Stimulated activated CD8-positive, alpha-beta memory T cell treated with anti-CD3 and anti-CD28 coated beads, Interleukin-7, amount 100 ng/mL, for 24 hours (primary cell): ENCODE measurements at regions not wholly inside any gene's neighbourhood (a gene's known extent, or its start where the extent isn't known, plus 50 kb on each side); places are given as distances from the start of the nearest gene placed in this dataset.
A peak's percentile ranks its signal among the peaks of the same experiment; 100 is the strongest.
"Not testable (repeated sequence)": the region's sequence is repeated elsewhere in the genome, so short reads cannot be mapped to it uniquely, and the experiment has no call there.

Experiments
- DNase-seq: peaks from one replicate; pipeline ENCODE4 v3.0.0-alpha.2; 2020; ENCODE audit warnings: low read depth

- DNase-seq: no peak
Observed at GRCh38 chr20:4635781-4636180, 50.5 kb upstream of the PRNP start.

DNA sequence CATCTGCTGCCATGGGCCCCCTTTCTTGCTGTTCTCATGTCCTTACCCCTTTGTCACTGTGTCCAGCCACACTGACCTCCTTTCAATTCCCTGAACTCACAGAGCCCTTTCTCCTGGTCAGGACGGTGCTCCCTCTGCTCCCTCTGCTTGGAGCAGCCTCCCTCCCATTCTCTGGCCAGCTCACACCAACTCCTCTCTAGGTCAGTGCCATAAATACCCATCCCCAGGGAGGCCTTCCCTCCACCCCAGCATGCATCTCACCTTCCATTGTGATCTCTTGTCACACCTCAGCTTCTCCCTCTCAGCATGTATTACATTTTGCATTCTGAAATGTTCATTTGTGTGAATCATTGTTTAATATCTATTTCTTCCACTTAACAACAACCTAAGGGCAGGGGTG lies 50.9 kb upstream of the PRNP start:
- DNase-seq: no peak

GRCh38 chr20:4633780-4634179 lies 52.5 kb upstream of the PRNP start:
- DNase-seq: no peak

DNA sequence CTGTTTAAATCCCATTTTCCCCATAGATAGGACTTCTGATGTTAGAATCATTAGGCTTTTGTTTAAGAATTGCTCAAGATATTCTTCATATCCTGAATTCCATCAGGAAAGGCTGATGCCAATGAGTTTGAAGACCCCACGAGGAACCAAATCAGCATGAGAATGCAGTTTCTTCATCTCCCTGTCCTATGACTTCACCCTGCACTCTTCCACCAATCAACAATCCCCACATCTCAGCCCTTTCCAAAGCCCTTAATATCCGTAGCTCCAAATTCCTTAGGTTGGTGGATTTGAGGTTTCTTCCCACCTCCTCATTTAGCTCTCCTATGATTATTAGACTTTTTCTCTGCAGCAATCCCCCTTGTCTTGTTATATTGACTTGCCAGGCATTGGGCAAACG lies 52.9 kb upstream of the PRNP start:
- no peak for DNase-seq

DNA sequence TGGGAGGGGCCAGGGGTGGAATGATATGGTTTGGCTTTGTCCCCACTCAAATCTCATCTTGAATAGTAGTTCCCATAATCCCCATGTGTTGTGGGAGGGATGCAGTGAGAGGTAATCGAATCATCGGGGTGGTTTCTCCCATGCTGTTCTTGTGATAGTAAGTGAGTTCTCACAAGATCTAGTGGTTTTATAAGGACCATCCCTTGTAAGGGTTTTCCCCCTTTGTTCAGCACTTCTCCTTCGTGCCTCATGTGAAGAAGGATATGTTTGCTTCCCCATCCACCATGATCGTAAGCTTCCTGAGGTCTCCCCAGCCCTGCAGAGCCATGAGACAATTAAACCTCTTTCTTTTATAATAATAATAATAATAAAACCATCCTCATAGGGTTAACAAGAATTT lies 53.4 kb upstream of the PRNP start:
- DNase-seq: no peak

- DNase-seq: no peak
Observed at GRCh38 chr20:4626228-4626627, 60.0 kb upstream of the PRNP start.

DNA sequence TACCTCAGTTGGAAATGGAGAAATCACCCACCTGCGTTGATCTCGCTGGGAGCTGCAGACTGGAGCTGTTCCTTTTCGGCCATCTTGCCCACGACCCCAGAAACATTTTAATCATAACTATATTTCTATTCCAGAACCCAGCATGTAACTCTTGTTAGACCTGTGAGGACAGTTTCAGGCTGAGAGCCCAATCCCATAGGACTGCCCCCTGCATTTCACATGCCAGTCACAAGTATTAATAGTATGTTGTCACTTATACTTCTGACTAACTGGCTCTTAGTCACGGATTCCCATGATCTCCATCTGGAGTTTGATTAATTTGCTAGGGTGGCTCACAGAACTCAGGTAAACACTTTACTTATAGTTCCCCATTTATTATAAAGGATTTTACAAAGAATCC lies 60.6 kb upstream of the PRNP start:
- no peak for DNase-seq

GRCh38 chr20:4624675-4625336 lies 61.5 kb upstream of the PRNP start:
- not testable (repeated sequence) for DNase-seq

DNA sequence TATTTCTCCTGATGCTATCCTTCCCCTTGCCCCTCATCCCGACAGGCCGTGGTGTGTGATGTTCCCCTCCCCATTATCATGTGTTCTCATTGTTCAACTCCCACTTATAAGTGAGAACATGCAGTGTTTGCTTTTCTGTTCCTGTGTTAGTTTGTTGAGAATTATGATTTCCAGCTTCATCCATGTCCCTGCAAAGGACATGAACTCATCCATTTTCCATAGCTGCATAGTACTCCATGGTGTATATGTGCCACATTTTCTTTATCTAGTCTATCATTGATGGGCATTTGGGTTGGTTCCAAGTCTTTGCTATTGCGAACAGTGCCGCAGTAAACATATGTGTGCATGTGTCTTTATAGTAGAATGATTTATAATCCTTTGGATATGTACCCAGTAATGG lies 67.1 kb upstream of the PRNP start:
- DNase-seq: not testable (repeated sequence)

DNA sequence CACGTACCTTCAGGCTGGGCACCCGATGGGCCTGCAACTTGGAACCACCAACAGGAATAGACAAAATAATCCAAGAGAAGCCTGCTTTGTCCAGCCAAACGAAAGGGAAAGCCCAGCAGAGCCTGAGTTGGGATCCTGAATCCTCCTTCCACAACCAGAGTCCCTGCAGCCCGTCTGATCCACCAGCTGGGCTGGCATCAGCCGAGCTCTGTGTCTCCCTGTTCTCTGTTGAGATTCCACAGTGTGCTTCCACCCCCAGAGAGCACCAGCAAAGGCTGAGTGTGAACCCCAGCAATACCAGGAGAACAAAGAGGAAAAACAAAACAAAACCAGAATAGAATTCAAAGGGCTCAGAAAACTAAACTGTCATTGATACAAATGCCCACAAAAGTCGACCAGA lies 68.8 kb upstream of the PRNP start:
- DNase-seq: no peak

DNA sequence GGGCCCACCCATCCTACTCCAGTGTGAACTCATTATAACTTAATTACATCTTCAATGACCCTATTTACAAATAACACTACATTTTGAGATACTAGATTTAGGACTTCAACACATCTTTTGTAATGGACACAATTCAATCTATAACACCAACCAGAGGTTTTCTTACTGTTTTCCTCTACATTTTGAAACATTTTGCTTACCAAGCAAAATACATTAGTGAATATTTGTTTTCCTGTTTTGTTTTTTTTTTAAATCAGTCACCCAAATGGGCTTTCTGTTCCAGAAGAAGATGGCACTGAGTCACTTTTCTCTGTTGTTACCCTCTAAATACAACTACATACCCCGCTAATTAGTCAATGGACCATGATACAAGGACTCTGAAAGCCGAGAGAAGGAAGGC lies 69.2 kb upstream of the PRNP start:
- no peak for DNase-seq

DNA sequence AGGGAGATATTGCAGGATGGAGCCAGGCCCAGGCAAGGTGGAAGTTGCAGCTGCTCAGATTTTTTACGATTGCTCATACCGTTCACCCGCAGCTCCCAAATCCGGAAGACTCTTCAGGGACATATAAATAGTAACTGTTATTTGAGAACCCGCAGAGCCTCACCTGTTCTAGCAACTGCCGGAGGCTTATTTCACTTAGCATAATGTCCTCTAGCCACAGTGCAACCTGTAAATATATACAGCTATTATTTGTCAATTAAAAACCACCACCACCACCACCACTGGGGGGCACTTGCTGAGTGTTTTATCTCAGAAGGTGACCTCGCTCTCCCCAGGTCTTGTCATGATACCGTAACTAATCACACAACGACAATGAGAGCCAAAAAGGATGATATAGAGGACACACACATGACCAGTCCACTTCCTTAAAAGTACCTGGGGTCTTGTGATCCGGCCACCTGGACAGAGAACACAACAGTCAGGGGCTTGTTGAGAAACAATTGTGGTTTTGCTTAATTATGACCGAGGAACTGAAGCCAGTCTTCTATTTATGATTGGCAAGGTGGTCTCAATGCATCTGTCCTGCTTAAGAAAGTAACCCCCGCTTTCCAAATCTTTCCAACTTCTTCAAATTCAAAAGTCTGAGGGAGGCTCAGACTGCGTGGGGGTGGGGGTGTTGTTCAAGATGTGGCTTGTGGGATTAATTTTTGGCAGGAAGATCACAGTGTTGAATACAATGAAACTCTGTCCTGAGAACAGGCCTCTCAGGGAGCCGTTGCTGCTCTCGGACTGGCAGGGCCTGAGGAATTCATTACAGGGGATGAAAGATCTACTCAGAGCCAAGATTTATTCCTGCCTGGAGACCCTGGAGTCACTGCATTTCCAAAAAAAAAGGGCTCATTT lies 72.3 kb upstream of the PRNP start:
- DNase-seq: peak; percentile 33

DNA sequence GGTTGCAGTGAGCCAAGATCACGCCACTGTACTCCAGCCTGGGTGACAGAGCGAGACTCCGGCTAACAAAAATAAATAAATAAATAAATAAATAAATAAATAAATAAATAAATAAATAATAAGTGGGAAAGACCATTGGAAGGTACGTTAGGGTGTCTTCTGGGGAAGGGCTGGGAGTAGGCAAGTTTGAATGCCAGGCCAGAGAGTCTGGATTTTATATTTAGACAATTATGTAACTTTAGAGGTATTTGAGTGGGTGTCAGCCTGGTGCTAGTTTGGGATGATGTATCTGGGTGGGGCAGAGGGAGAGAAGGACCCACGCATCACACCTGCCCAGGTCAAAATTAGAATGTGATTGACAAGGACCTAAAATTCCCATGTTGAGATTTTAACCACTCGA lies 73.1 kb upstream of the PRNP start:
- DNase-seq: no peak

DNA sequence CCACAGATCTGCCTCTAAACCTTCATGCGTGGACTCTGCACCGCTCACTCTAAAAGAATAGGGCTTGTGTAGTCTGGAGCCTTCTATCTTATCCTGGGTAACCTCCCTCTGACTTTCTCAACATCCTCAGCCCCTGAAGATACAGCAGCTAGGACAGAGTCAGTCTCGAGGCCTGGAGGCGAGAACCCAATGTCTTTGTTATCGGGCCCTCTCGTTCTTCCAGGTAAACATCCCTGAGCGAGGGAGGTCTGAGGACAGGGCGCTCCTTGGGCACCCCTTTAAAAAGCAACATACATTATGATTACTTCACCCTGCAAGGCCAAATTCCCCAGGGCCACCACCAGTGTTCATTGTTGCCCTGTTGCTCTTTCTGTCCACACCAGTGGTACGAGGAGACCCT lies 75.4 kb upstream of the PRNP start:
- no peak for DNase-seq

DNA sequence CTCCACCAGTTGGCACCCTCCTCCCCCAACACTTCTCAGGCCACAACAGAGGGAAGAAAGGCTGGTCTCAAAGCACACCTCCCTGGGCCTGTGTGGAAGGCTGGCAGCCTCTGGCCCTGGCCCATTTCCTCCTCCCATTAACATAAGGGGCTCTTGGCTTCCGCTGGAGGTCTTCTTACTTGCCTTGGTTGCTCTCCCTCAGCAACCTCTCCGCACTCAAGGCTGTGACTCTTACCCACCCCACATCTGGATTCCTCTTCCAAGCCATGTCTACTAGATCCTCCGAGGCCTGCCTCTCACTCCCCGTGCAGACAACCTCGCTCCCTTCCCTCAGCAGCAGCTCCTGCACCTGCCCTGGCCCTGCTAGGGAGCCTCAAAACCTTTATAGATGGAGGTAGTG lies 76.7 kb upstream of the PRNP start:
- DNase-seq: no peak

DNA sequence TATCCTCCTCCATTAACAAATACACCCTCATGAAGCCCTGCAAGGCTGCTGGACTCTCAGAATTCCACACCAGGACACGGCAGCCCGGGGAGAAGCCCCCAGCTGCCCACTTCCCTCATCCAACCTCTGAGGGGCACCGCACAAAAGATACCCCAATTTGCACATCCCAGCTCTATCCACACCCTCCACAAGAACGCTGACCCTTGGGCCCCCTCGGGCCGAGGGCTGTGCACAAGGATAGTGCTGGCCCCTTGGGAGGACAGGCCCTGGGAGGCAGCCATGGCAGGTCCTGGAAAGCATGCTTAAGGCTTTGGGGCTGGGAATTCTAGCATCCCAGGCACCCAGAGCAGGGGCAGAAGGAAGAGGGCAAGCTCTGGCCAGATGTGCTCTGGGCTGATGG lies 77.4 kb upstream of the PRNP start:
- DNase-seq: no peak

- DNase-seq: no peak
Observed at GRCh38 chr20:4607287-4607713, 79.0 kb upstream of the PRNP start.

- DNase-seq: no peak
Observed at GRCh38 chr20:4606051-4606450, 80.2 kb upstream of the PRNP start.

DNA sequence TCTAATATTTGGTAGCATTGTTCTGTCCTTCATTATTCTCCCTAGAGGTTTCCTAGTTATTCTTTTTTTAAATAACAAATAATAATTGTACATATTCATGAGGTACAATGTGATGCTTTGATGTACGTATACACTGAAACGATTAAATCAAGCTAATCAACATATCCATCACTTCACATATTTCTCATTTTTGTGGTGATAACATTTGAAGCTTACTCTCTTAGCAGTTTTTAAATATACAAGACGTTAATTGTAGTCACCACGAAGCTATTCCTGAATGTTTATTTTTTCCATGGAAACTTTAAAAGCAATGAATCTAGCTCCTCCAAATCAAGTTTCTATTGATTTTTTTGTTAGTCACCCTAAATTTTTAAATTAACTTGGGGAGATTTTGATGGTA lies 81.1 kb upstream of the PRNP start:
- no peak for DNase-seq

- DNase-seq: no peak
Observed at GRCh38 chr20:4604580-4604979, 81.7 kb upstream of the PRNP start.

- no peak for DNase-seq
Observed at GRCh38 chr20:4603724-4604123, 82.5 kb upstream of the PRNP start.

GRCh38 chr20:4602297-4602631 lies 84.0 kb upstream of the PRNP start:
- no peak for DNase-seq

GRCh38 chr20:4601630-4602296 lies 84.5 kb upstream of the PRNP start:
- DNase-seq: no peak
